Panc1 (cell line): ENCODE measurements at regions not wholly inside any gene's neighbourhood (a gene's known extent, or its start where the extent isn't known, plus 50 kb on each side); places are given as distances from the start of the nearest gene placed in this dataset.
"Not testable (repeated sequence)": the region's sequence is repeated elsewhere in the genome, so short reads cannot be mapped to it uniquely, and the experiment has no call there.

ENCODE experiments used
- ATAC-seq: fragments of 200-7000 bp; cut with Tn5 transposase; 2 replicates; pipeline ENCODE4 v1.9.1; 2020; ENCODE audit warnings: mild to moderate bottlenecking, moderate library complexity
- BruUV-seq: library from RNA; stranded (reverse); fragments of 400-500 nt; replicated peaks from 2 replicates; lab custom pipeline; 2021; lab: Mats Ljungman, UMichigan
- CTCF ChIA-PET: fragments of 300-600 bp; sonication (Branson Sonifier 250); formaldehyde crosslinking; loops from one replicate; lab custom pipeline; 2022; ENCODE audit warnings: antibody characterized with exemption; lab: Charles Lee
- POLR2A ChIA-PET: fragments of 300-600 bp; sonication (Branson Sonifier 250); formaldehyde crosslinking; loops from one replicate; lab custom pipeline; 2022; ENCODE audit warnings: antibody characterized with exemption; lab: Charles Lee
- DNase-seq: peaks from one replicate; pipeline ENCODE4 v3.0.0-alpha.2; 2010; ENCODE audit warnings: low read depth, low spot score
- H3K27ac ChIP-seq: 2 replicates; pipeline ENCODE4 v1.5.1; 2011; ENCODE audit warnings: mild to moderate bottlenecking, low read length, inconsistent platforms
- H3K27me3 ChIP-seq: fragments of 200-500 bp; sonication (Bioruptor generic); 2 replicates; pipeline ENCODE4 v1.6.0; 2014; ENCODE audit warnings: low read length, inconsistent platforms; ENCODE audit not compliant: control insufficient read depth, insufficient read depth
- H3K36me3 ChIP-seq: fragments of 200-500 bp; sonication (Bioruptor generic); 2 replicates; pipeline ENCODE4 v1.5.1; 2014; ENCODE audit warnings: inconsistent platforms, mild to moderate bottlenecking, low read length, moderate library complexity; ENCODE audit not compliant: control insufficient read depth, insufficient read depth
- H3K4me1 ChIP-seq: 2 replicates; pipeline ENCODE4 v1.5.1; 2011; ENCODE audit warnings: inconsistent platforms, mild to moderate bottlenecking, low read length, moderate library complexity; ENCODE audit not compliant: control insufficient read depth, insufficient read depth
- H3K4me3 ChIP-seq, 2 experiments: 2 replicates each; pipeline ENCODE4 v1.5.1; 2011 to 2012; ENCODE audit warnings: low read depth in 2 of 2, low read length in 2 of 2, mild to moderate bottlenecking in 2 of 2, inconsistent platforms in 1 of 2, moderate library complexity in 1 of 2
- H3K9me3 ChIP-seq: fragments of 200-500 bp; sonication (Bioruptor generic); 2 replicates; pipeline ENCODE4 v1.5.1; 2014; ENCODE audit warnings: low read depth, mild to moderate bottlenecking, inconsistent platforms, low read length, moderate library complexity; ENCODE audit not compliant: control insufficient read depth, insufficient read depth
- POLR2AphosphoS5 ChIP-seq: IDR thresholded peaks from 2 replicates; pipeline ENCODE4 v1.6.1; 2012; ENCODE audit warnings: mild to moderate bottlenecking, low read depth, low read length, moderate library complexity
- SIN3A ChIP-seq: IDR thresholded peaks from 2 replicates; pipeline ENCODE4 v1.6.1; 2012; ENCODE audit warnings: low read depth, mild to moderate bottlenecking, low read length, moderate library complexity, borderline replicate concordance; ENCODE audit not compliant: insufficient read depth
- TCF7L2 ChIP-seq: IDR thresholded peaks from 2 replicates; pipeline ENCODE4 v1.6.1; 2011; ENCODE audit warnings: mild to moderate bottlenecking, low read depth, low read length, inconsistent platforms
- in situ Hi-C: cut with HindIII; loops from 2 replicates; pipeline ENCODE4 v1.10.0; 2016; ENCODE audit warnings: low sequenced_read_pairs, low pct_unique_long_range_greater_than_20kb
- intact Hi-C: fragments of 100-400 bp; cut with micrococcal nuclease; formaldehyde crosslinking; loops from one replicate; pipeline ENCODE4 v1.10.0; 2022; ENCODE audit not compliant: unreplicated experiment
- TF ChIP-seq, protein P1 (sequence below): fragments of 450-650 bp; IDR thresholded peaks from 2 replicates; pipeline ENCODE4 v1.5.1; 2017; ENCODE audit warnings: mild to moderate bottlenecking
- TF ChIP-seq, protein P2 (sequence below), 2 experiments: IDR thresholded peaks; 2 replicates each; pipeline ENCODE4 v1.6.1; 2011 to 2012; ENCODE audit warnings: low read depth in 2 of 2, control low read depth in 1 of 2, low read length in 1 of 2, mild to moderate bottlenecking in 1 of 2, moderate library complexity in 1 of 2; ENCODE audit not compliant: insufficient read depth in 1 of 2

DNA sequence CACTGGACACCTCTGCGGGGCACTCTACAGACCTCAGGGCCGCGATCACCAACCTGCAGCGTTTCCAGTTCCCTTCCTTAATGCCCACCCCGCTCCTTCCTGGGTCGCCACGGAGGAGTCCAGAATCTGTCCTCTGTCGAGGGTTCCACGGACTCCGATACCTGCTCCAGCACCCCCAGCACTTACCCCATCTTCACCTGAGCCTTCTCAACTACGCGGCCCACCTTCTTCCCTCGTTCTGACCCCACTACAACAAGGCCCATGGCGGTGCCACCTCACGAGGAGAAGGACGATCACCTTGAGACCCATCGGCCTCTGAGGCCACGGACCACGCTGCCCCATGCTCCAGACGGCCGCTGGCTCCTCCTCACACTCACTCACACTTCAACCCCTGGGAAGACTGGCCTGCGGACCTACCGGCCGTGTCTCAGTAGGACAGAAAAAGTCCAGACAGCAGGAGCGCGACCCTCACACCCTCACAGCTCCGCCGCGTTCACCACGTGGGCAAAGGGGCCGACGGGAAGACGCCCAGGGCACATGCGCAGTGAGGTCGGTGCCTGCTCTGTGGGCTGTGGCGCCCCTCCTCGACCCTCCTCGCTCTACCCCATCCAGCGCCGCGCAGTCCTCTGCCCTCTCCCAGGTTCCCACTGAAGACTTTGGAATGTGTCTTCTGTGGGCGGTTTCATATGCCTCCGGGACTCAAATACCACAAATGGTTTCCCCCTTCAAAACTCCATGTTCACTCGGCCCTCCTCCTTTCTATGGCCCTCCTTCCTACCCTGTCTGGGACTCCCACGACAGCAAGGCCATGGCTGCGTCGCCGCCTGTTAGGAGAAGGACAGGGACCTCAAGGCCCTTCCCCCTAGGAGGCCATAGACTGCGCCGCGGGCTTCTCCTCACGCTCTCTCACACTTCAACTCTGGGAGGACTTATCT, 193.9 kb upstream of the PHF14 start:
- ChIA-PET CTCF (interaction anchor here (0.6 kb wide), 1 partner anchor 52 kb away, joined by 16 read pairs; no protein-coding TSS in a partner anchor), POLR2A (no interaction called here)
- Histone ChIP-seq H3K27ac (no peak overlapping the region), H3K9me3 (peaks cover 3% of the 10 kb centered on the region; the same call in 1 of the 2 replicates), H3K36me3 (no peaks in the 10 kb centered on the region), H3K4me3 (no peak overlapping the region), H3K4me1 (no peaks in the 10 kb centered on the region), H3K27me3 (no peaks in the 10 kb centered on the region)
- intact Hi-C loops (no loop called here), in situ Hi-C loops (no loop called here)
- TF ChIP-seq, protein P1, sequence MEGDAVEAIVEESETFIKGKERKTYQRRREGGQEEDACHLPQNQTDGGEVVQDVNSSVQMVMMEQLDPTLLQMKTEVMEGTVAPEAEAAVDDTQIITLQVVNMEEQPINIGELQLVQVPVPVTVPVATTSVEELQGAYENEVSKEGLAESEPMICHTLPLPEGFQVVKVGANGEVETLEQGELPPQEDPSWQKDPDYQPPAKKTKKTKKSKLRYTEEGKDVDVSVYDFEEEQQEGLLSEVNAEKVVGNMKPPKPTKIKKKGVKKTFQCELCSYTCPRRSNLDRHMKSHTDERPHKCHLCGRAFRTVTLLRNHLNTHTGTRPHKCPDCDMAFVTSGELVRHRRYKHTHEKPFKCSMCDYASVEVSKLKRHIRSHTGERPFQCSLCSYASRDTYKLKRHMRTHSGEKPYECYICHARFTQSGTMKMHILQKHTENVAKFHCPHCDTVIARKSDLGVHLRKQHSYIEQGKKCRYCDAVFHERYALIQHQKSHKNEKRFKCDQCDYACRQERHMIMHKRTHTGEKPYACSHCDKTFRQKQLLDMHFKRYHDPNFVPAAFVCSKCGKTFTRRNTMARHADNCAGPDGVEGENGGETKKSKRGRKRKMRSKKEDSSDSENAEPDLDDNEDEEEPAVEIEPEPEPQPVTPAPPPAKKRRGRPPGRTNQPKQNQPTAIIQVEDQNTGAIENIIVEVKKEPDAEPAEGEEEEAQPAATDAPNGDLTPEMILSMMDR = no peak
- TF ChIP-seq SIN3A = no peak
- TF ChIP-seq POLR2AphosphoS5 = no peak
- TF ChIP-seq TCF7L2 = no peak
- no peak for DNase-seq
- no TSS peak for BruUV-seq
- 0 out of 2 replicates have a peak, but pooled peaks have one; percentile 12 for ATAC-seq

DNA sequence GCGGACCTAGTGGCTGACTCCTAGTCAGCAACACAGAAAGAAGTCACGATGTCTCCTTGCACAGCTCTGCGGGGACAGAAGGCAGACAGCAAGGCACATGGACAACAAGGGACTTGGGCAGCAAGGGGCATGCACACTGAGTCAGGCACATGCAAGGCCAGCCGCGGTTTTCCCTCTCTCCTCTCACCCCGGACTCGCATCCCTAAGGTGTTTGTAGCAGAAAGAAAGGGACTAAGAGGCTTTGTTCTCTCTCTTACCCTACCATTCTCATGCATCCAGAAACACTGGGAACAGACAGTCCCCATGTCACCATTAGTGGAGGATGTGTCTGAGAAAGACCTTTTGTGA, 193.3 kb upstream of the PHF14 start:
- no peak for DNase-seq
- TF ChIP-seq TCF7L2 (no peak), POLR2AphosphoS5 (no peak), SIN3A (no peak)
- TF ChIP-seq, protein P2, sequence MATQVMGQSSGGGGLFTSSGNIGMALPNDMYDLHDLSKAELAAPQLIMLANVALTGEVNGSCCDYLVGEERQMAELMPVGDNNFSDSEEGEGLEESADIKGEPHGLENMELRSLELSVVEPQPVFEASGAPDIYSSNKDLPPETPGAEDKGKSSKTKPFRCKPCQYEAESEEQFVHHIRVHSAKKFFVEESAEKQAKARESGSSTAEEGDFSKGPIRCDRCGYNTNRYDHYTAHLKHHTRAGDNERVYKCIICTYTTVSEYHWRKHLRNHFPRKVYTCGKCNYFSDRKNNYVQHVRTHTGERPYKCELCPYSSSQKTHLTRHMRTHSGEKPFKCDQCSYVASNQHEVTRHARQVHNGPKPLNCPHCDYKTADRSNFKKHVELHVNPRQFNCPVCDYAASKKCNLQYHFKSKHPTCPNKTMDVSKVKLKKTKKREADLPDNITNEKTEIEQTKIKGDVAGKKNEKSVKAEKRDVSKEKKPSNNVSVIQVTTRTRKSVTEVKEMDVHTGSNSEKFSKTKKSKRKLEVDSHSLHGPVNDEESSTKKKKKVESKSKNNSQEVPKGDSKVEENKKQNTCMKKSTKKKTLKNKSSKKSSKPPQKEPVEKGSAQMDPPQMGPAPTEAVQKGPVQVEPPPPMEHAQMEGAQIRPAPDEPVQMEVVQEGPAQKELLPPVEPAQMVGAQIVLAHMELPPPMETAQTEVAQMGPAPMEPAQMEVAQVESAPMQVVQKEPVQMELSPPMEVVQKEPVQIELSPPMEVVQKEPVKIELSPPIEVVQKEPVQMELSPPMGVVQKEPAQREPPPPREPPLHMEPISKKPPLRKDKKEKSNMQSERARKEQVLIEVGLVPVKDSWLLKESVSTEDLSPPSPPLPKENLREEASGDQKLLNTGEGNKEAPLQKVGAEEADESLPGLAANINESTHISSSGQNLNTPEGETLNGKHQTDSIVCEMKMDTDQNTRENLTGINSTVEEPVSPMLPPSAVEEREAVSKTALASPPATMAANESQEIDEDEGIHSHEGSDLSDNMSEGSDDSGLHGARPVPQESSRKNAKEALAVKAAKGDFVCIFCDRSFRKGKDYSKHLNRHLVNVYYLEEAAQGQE (IDR thresholded peaks at IDR 0.05; ENCODE audit: insufficient read depth in 1 of 2, low read depth in 2 of 2, low read length in 1 of 2) = no peak
- TF ChIP-seq, protein P1 = no peak
- no peak overlapping the region for H3K4me3 ChIP-seq
- POLR2A ChIA-PET = no interaction called here
- no peaks in the 10 kb centered on the region for H3K27me3 ChIP-seq
- CTCF ChIA-PET = interaction anchor here (0.6 kb wide), 1 partner anchor 52 kb away, joined by 16 read pairs; no protein-coding TSS in a partner anchor
- H3K36me3 ChIP-seq = no peaks in the 10 kb centered on the region
- H3K9me3 ChIP-seq = peaks cover 3% of the 10 kb centered on the region; the same call in 1 of the 2 replicates
- in situ Hi-C loops = no loop called here
- intact Hi-C loops = no loop called here
- no peak overlapping the region for H3K27ac ChIP-seq
- no TSS peak for BruUV-seq
- H3K4me1 ChIP-seq = no peaks in the 10 kb centered on the region
- no peak for ATAC-seq

DNA sequence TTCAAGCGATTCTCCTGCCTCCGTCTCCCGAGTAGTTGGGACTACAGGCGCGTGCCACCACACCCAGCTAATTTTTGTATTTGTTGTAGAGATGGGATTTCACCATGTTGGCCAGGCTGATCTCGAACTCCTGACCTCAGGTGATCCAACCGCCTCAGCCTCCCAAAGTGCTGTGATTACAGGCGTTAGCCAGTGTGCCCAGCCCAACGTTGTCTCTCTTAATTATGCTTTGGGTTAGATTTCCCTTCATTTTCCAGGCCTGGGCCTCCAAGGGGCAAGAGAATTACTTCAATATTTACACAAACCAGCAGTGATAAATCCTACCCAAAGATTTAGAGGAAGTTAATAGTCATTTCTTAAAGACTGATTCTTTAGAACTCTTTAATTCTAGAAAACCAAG, 186.7 kb upstream of the PHF14 start:
- H3K4me1 ChIP-seq, in situ Hi-C loops, H3K27ac ChIP-seq, H3K27me3 ChIP-seq, CTCF ChIA-PET, BruUV-seq, H3K9me3 ChIP-seq, POLR2A ChIA-PET, H3K4me3 ChIP-seq, H3K36me3 ChIP-seq, DNase-seq, ATAC-seq, intact Hi-C loops: not testable (repeated sequence)
